Esophagus squamous epithelium (tissue), 4 donors: ENCODE measurements at regions not wholly inside any gene's neighbourhood (a gene's known extent, or its start where the extent isn't known, plus 50 kb on each side); places are given as distances from the start of the nearest gene placed in this dataset.

Experiments
- CTCF ChIP-seq, 6 experiments: fragments of 450-650 bp in 4 of 6; fragments of 200-600 bp in 2 of 6; sonication (generic) in 2 of 6; IDR thresholded peaks; one replicate each; pipeline ENCODE4 v1.5.1; 2016 to 2019; ENCODE audit warnings: antibody characterized with exemption in 6 of 6, mild to moderate bottlenecking in 4 of 6, moderate library complexity in 4 of 6
- POLR2A ChIP-seq, 4 donors: fragments of 450-650 bp; IDR thresholded peaks; one replicate each; pipeline ENCODE4 v1.6.1; 2017; ENCODE audit warnings: antibody characterized with exemption in 4 of 4, mild to moderate bottlenecking in 4 of 4, moderate library complexity in 3 of 4

DNA sequence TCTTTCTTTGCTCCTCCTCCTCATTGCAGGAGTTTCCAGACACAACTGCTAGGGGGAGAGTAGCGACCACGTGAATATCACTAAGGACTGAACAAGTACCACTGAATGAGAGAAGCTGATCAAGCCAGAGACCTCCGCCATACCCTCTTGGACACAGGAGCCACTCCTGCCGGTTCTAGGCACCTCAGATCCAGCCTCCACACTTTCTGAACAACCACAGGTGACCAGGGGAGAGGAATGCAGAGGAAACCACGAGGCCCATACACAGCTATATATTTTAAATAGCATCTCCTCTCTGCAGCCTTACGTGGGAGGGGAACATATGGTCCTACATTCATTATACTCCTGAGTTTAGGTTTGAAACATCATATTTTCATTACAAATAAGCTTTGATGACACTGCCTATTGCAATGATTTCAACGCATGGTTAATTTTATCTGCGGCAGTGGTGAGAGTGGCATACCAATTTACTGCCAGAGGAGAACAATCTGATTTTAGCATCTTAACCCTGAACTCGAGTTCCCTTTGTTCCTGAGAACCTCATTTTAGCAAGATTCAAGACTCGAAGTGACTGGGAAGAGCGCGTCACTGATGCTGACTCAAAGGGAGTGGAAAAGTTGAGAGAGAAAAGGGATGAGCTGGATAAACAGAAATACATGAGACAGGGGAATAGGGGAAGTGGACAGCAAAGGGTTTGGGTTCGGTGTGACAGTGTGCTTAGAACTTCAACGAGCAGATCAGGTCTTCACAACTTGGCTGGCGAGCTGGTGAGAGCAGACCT lies 231.7 kb upstream of the PPARGC1A start:
- TF ChIP-seq CTCF (IDR thresholded peaks at IDR 0.05) (no peak), POLR2A (IDR thresholded peaks at IDR 0.05) (no peak)
